NCI-H1105 (cell line): ENCODE measurements at regions not wholly inside any gene's neighbourhood (a gene's known extent, or its start where the extent isn't known, plus 50 kb on each side); places are given as distances from the start of the nearest gene placed in this dataset.

Experiments used
- DNase-seq: peaks from one replicate; lab custom pipeline; 2025; lab: John Stamatoyannopoulos, UW

DNA sequence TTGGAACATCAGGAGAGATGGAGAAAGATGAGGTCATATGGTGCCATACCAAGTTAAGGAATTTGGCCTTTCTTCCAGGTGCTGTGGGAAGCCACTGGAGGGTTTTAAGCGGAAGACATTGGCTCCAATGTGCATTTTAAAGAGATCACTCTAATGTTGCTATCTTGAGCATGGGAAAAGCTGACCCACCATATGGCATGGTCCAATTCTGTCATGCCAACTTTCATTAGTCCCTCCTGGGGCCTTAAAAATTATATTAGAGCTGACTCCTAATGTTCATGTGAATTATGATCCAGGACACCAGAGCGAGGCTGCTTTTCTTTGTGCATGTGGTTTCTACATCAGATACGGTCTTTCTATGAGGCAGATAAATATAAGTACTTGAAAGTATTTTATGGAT is 335.0 kb upstream of the TSHZ2 start:
- DNase-seq = no peak

GRCh38 chr20:52631469-52631868 is 340.7 kb upstream of the TSHZ2 start:
- no peak for DNase-seq

DNA sequence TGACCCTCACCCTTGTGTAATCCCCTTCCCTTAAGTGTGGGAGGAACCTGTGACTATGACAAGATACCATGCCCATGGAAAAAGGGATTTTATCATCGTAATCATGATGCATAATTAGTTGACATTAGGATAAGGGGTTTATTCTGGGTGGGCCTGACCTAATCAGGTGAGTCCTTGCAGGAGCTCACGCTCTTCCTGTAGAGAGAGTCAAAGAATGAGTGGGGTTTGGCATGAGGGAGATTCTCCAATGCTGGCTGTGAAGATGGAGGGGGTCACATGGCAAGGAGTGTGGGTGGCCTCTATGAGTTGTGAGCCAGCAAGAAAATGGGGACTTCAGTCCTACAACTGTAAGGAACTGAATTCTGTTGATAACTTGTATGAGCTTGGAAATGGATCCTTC is 342.0 kb upstream of the TSHZ2 start:
- DNase-seq = no peak

DNA sequence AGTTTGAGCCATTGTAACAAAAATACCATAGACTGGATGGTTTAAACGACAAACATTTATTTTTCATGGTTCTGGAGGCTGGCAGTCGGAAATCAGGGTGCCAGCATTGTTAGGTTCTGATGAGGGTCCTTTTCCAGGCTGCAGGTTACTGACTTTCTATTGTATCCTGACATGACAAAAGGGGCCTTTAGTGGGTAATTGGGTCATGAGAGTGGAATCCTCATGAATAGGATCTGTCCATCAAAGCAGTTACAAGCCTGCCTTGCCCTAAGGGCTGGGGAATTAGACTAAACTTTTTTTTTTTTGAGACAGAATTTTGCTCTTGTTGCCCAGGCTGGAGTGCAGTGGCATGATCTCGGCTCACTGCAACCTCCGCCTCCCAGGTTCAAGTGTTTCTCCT is 347.9 kb upstream of the TSHZ2 start:
- DNase-seq = no peak

GRCh38 chr20:52622081-52622480 is 350.1 kb upstream of the TSHZ2 start:
- no peak for DNase-seq

- DNase-seq = no peak
Observed at GRCh38 chr20:52621401-52621800, 350.8 kb upstream of the TSHZ2 start.

- DNase-seq = no peak
Observed at GRCh38 chr20:52619671-52620070, 352.5 kb upstream of the TSHZ2 start.

DNA sequence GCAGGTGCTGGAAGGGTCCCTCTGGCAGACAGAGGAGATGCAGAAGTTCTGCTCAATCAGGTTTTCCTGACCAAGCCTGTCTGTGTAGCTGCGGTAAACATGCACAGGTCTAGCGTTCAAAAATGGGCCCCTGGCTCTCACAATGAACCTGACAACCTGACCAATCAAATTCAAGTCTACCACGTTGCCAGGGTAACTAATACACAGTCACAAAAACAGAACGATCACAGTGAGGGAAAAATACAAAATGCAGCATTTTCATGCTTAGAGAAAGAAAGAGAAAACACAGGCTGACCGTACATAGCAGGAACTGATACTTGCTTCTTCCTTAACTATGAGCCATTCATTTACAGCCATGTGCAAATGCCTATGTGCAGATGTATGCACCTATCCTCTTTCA is 353.1 kb upstream of the TSHZ2 start:
- DNase-seq = no peak

- DNase-seq = no peak
Observed at GRCh38 chr20:52616629-52617028, 355.5 kb upstream of the TSHZ2 start.

GRCh38 chr20:52614051-52614863 is 357.9 kb upstream of the TSHZ2 start:
- no peak for DNase-seq

DNA sequence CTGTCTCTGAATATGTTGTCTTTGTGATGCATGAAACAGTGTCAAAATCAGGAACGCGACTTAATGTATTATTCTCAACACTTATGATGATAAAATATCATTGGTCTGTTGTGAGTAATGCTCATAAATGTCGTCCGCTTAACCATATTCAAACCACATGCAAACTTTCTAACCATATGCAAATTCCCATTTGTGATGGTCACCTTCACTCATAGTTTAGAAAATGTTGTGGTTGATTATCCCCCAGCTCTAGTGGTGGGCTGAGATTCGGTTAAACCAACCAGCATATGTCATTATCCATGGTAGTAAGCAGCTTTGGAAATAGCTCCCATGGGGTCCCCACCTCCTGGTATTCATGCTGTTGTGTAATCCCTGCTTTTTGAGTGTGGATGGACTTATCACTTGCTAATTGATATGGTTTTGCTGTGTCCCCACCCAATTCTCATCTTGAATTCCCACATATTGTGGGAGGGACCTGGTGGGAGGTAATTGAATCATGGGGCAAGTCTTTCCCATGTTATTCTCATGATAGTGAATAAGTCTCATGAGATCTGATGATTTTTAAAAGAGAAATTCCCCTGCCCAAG is 360.0 kb upstream of the TSHZ2 start:
- no peak for DNase-seq

- DNase-seq = no peak
Observed at GRCh38 chr20:52610749-52611148, 361.4 kb upstream of the TSHZ2 start.

- DNase-seq = no peak
Observed at GRCh38 chr20:52601295-52601971, 370.7 kb upstream of the TSHZ2 start.

DNA sequence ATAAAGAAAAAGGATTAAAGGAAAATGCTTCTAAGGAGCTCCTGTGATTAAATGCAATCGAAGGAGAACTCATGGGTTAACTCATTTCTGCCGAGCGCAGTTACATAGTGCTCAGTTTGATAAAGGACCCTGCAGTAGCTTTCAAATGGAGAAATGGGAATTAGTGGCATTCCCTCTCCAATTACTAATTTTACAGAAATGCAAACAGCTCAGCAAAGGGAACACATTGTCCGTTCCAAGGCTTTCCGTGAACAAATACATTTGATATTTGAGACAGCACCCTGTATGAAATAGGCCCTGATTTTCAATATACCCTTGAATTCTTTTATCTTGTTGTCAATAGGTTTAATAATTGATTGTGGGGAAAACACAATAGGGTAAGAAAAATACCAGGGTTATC is 375.9 kb upstream of the TSHZ2 start:
- no peak for DNase-seq

DNA sequence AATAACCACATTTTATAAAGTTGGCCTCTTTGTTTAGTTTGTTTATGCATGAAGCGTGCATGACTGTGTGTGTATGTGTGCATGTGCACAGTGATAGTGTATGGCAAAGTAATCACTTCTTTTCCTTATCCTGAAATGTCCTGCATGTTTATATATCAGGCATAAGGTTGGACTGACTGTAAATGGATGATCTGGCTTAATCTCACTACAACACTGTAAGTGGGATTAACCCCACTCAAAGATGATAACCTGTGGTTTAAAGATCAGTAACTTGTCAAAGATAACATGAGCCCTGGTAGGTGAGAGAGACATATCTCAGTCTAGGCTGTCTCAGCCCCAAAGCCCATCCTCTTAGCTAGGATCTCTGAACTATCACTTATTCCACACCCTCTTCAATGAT is 376.6 kb upstream of the TSHZ2 start:
- DNase-seq = no peak

- DNase-seq = no peak
Observed at GRCh38 chr20:52593654-52594053, 378.5 kb upstream of the TSHZ2 start.

GRCh38 chr20:52592567-52592966 is 379.6 kb upstream of the TSHZ2 start:
- DNase-seq = no peak

- no peak for DNase-seq
Observed at GRCh38 chr20:52590100-52590499, 382.1 kb upstream of the TSHZ2 start.

- DNase-seq = no peak
Observed at GRCh38 chr20:52589251-52589812, 382.8 kb upstream of the TSHZ2 start.

- DNase-seq = no peak
Observed at GRCh38 chr20:52586660-52587059, 385.5 kb upstream of the TSHZ2 start.

DNA sequence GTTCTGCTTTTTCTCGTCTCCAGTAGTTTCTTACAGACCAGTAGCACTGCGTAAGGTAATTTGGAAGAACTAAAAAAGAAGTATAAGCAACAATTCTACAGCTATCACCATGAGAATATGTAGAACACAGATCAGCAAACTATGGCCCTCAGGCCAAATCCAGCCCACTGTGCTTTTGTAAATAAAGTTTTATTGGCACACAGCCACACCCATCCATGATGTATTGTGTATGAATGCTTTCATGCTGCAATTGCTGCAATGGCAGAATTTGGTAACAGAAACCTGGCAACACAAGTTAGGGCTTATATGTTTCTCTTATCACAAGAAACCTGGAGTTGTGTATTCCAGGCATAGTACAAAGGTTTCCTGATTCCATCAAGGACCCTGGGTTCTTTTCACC is 386.8 kb upstream of the TSHZ2 start:
- no peak for DNase-seq

DNA sequence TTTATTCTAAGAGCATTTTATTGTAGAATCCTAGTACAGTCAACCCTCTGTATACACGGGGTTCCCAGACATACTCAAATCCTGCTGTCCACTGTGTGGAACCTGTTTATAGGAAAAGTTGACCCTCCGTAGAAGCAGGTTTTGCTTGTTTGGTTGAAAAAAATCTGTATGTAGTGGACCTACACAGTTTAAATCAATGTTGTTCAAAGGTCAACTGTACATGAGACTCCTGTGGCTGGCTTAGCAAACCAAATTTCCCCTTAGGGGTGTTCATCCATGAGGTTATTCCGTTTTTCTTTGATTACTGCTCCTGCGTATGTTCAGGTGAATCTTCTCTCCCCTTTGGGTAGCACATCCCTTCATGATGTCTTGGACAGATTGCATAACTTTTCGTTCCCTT is 387.0 kb upstream of the ZFP64 start:
- DNase-seq = no peak

GRCh38 chr20:52577696-52578095 is 386.1 kb upstream of the ZFP64 start:
- DNase-seq = no peak
